ENCODE measurements at regions not wholly inside any gene's neighbourhood (a gene's known extent, or its start where the extent isn't known, plus 50 kb on each side); places are given as distances from the start of the nearest gene placed in this dataset.

GRCh38 chr2:150581717-150582472 lies 94.4 kb upstream of the RND3 start:
- TF ChIP-seq GATA2 (IDR thresholded peaks at IDR 0.05; ENCODE audit: low read depth, low read length) (no peak), GATA3 (IDR thresholded peaks at IDR 0.05; ENCODE audit: low read depth, low read length) (no peak)

Measured in SH-SY5Y (cell line).